ENCODE measurements at regions not wholly inside any gene's neighbourhood (a gene's known extent, or its start where the extent isn't known, plus 50 kb on each side); places are given as distances from the start of the nearest gene placed in this dataset.

DNA sequence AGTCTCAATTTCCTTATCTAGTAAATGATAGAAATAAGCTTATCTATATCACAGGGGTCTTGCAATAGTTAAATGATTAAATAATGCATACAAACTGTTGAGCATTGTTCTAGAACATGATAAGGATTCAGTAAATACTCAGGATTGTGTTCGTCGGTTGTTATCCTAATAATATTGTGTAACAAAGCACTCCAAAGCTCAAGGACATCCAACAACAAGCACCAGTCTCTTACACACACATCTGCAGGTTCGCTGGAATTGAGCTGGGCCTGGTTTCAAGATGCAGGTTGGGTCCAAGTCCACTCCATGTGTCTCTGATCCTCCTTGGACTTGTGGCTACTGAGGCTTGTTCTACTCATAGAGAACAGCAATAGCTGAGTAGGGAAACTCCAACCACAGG, 74.1 kb upstream of the MC3R start:
- no peak overlapping the region for H3K27ac ChIP-seq
- TF ChIP-seq, protein P1, sequence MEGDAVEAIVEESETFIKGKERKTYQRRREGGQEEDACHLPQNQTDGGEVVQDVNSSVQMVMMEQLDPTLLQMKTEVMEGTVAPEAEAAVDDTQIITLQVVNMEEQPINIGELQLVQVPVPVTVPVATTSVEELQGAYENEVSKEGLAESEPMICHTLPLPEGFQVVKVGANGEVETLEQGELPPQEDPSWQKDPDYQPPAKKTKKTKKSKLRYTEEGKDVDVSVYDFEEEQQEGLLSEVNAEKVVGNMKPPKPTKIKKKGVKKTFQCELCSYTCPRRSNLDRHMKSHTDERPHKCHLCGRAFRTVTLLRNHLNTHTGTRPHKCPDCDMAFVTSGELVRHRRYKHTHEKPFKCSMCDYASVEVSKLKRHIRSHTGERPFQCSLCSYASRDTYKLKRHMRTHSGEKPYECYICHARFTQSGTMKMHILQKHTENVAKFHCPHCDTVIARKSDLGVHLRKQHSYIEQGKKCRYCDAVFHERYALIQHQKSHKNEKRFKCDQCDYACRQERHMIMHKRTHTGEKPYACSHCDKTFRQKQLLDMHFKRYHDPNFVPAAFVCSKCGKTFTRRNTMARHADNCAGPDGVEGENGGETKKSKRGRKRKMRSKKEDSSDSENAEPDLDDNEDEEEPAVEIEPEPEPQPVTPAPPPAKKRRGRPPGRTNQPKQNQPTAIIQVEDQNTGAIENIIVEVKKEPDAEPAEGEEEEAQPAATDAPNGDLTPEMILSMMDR (conservative IDR thresholded peaks at IDR 0.05) = no peak

DNA sequence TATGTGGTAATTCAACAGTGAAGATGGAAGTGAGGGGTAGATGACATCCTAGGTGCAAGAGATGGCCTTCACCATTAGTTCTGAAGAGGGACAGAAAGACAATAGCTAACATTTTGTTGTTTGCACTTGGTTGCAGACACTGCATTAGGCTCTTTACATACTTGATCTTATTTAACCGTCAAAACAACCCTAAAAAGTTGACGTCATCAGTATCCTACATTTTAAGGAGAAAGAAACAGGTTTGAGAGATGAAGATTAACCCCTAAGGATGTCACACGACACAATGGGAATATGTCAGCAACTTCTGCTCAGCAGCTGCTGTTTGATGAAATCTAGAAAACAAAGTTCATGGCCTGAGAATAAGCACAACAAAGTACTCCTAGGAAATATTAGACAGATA, 72.6 kb upstream of the MC3R start:
- no peak overlapping the region for H3K27ac ChIP-seq
- TF ChIP-seq, protein P1 (conservative IDR thresholded peaks at IDR 0.05) = no peak

GRCh38 chr20:56178219-56178618, 70.3 kb upstream of the MC3R start:
- TF ChIP-seq, protein P1 (conservative IDR thresholded peaks at IDR 0.05) = no peak
- H3K27ac ChIP-seq = no peak overlapping the region

DNA sequence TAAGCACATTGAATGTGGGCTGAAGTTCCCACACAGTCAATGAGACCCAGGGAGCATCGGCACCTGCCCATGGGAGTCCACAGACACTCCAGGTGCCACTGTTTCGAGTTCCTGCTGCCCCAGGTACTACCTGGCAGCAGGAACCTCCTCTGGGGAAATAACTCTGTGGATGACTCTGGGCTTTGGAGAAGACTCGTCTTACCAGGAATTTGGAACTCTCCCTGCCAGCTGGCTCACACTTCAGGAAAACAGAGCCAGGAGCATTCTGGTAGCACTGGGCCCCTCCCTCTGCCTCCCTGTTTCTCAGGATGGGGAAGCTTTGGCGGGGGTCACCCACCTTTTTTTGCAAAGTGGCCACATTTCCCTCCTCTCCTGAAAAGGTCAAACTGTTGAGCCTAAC, 69.5 kb upstream of the MC3R start:
- H3K27ac ChIP-seq = no peak overlapping the region
- TF ChIP-seq, protein P1 (conservative IDR thresholded peaks at IDR 0.05) = no peak

DNA sequence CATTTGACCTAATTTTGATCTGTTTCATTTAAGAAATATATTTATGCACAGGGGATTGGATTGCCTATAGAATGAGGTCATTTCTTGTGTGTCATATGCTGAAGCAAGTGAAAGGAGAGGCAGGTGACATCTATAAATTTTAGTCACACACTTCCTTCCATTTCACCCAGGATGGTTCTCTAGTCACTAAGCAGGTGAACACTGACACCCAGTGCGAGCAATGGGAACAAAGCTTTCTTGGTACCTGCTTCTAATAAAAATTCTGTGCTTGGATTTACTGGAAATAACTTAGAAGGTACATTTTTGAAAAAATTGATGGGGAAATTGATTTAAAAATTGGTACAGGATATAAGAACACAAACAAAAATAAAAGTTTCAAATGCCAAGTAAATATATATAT, 66.9 kb upstream of the MC3R start:
- H3K27ac ChIP-seq = no peak overlapping the region
- TF ChIP-seq, protein P1 (conservative IDR thresholded peaks at IDR 0.05) = peak; percentile 93

GRCh38 chr20:56187534-56188165, 60.9 kb upstream of the MC3R start:
- peak overlapping the region; percentile 44 for H3K27ac ChIP-seq
- TF ChIP-seq, protein P1 (conservative IDR thresholded peaks at IDR 0.05) = peak; percentile 77

DNA sequence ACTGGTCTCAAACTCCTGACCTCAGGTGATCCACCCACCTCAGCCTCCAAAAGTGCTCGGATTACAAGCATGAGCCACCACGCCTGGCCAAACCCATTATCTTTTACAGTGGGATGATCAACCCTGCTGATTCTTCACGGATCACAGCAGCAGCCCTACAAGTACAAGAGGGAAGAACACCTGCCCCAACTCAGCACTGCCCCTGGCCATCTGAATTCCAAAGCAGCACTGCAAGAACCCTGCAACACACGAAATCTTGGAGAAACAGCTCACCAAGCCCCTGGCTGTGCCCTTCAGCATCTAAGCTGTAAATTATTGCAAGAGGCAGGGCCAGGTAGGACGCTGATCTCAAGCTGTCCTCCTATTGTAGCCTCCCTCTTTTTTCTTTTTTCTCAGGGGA, 54.5 kb upstream of the MC3R start:
- no peak overlapping the region for H3K27ac ChIP-seq
- TF ChIP-seq, protein P1 (conservative IDR thresholded peaks at IDR 0.05) = no peak
